HL-60 (cell line): ENCODE measurements at regions not wholly inside any gene's neighbourhood (a gene's known extent, or its start where the extent isn't known, plus 50 kb on each side); places are given as distances from the start of the nearest gene placed in this dataset.

Experiments
- DNase-seq, 2 experiments: peaks; one replicate each; pipeline ENCODE4 v3.0.0-alpha.2; 2010 to 2020; ENCODE audit warnings: low read depth in 1 of 2, low spot score in 1 of 2
- H3K27ac ChIP-seq: fragments of 250-450 bp; sonication (Bioruptor Pico); replicated peaks from 2 replicates; pipeline ENCODE4 v1.5.1; 2020; ENCODE audit warnings: mild to moderate bottlenecking, moderate library complexity
- H3K27me3 ChIP-seq: fragments of 250-450 bp; sonication (Bioruptor Pico); 2 replicates; pipeline ENCODE4 v1.5.1; 2021; ENCODE audit warnings: mild to moderate bottlenecking, moderate library complexity; ENCODE audit not compliant: insufficient read depth, poor library complexity, severe bottlenecking
- H3K4me3 ChIP-seq: replicated peaks from 2 replicates; pipeline ENCODE4 v1.5.1; 2011; ENCODE audit warnings: mild to moderate bottlenecking, control low read depth, low read length; ENCODE audit not compliant: insufficient read depth
- GABPA ChIP-seq: IDR thresholded peaks from 2 replicates; pipeline ENCODE4 v1.6.1; 2012; ENCODE audit warnings: low read depth
- POLR2AphosphoS5 ChIP-seq: IDR thresholded peaks from 2 replicates; pipeline ENCODE4 v1.6.1; 2012; ENCODE audit warnings: low read depth
- SPI1 ChIP-seq: IDR thresholded peaks from 2 replicates; pipeline ENCODE4 v1.6.1; 2012; ENCODE audit warnings: low read depth, mild to moderate bottlenecking, borderline replicate concordance
- TF ChIP-seq, protein P1 (sequence below): IDR thresholded peaks from 2 replicates; pipeline ENCODE4 v1.6.1; 2012; ENCODE audit warnings: low read depth; ENCODE audit not compliant: insufficient replicate concordance
- TF ChIP-seq, protein P2 (sequence below): IDR thresholded peaks from one replicate; pipeline ENCODE4 v1.5.1; 2011; ENCODE audit warnings: low read length, control low read depth, inconsistent platforms; ENCODE audit not compliant: insufficient read depth

DNA sequence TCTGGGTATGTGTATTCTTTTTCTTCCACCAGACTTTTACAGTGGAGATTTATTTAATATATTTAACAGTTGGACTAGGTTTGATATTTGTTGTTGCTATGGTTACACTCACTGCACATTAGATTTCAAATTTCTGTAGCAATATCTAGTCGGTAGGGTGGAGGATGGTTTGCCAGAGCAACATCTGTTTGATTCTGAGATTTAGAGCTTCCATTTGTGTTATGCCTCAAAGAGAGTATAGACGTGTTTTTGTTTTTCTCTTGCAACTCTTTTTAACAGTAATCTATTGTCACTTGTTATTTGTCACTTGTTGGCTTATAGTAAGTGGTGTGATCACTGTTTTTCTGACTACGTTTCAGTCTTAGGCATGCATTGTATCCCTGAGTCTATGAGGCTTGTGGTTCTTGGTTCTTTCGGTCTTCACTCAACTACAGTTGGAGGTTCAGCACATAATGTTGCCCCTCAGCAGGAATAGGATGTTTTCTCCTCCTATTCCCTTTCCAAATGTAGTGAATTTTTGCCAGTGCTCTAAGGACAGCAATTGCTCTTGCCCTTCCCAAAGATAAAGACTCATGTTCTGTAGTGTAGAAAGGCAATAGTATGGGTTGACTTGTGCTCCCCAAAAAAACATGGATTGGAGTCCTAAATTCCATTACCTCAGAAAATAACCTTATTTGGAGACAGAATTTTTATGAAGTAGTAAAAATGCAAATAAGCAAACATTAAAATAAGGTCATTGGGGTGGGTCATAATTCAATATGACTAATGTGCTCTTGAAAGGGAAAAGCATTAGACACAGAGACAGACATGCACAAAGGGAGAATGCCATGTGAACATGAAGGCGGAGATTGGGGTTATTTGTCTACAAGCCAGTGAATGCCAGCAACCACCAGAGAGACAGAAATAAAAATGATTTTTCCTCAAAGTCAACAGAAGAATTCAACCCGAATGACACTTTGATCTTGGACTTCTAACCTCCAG is 692.1 kb downstream of the DIPK2A start:
- no peak overlapping the region for H3K27ac ChIP-seq
- no peak for DNase-seq
- no peaks in the 10 kb centered on the region for H3K27me3 ChIP-seq
- no peak overlapping the region for H3K4me3 ChIP-seq
- TF ChIP-seq, protein P1, sequence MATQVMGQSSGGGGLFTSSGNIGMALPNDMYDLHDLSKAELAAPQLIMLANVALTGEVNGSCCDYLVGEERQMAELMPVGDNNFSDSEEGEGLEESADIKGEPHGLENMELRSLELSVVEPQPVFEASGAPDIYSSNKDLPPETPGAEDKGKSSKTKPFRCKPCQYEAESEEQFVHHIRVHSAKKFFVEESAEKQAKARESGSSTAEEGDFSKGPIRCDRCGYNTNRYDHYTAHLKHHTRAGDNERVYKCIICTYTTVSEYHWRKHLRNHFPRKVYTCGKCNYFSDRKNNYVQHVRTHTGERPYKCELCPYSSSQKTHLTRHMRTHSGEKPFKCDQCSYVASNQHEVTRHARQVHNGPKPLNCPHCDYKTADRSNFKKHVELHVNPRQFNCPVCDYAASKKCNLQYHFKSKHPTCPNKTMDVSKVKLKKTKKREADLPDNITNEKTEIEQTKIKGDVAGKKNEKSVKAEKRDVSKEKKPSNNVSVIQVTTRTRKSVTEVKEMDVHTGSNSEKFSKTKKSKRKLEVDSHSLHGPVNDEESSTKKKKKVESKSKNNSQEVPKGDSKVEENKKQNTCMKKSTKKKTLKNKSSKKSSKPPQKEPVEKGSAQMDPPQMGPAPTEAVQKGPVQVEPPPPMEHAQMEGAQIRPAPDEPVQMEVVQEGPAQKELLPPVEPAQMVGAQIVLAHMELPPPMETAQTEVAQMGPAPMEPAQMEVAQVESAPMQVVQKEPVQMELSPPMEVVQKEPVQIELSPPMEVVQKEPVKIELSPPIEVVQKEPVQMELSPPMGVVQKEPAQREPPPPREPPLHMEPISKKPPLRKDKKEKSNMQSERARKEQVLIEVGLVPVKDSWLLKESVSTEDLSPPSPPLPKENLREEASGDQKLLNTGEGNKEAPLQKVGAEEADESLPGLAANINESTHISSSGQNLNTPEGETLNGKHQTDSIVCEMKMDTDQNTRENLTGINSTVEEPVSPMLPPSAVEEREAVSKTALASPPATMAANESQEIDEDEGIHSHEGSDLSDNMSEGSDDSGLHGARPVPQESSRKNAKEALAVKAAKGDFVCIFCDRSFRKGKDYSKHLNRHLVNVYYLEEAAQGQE = no peak
- TF ChIP-seq, protein P2, sequence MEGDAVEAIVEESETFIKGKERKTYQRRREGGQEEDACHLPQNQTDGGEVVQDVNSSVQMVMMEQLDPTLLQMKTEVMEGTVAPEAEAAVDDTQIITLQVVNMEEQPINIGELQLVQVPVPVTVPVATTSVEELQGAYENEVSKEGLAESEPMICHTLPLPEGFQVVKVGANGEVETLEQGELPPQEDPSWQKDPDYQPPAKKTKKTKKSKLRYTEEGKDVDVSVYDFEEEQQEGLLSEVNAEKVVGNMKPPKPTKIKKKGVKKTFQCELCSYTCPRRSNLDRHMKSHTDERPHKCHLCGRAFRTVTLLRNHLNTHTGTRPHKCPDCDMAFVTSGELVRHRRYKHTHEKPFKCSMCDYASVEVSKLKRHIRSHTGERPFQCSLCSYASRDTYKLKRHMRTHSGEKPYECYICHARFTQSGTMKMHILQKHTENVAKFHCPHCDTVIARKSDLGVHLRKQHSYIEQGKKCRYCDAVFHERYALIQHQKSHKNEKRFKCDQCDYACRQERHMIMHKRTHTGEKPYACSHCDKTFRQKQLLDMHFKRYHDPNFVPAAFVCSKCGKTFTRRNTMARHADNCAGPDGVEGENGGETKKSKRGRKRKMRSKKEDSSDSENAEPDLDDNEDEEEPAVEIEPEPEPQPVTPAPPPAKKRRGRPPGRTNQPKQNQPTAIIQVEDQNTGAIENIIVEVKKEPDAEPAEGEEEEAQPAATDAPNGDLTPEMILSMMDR = no peak
- TF ChIP-seq POLR2AphosphoS5 (no peak), GABPA (no peak), SPI1 (no peak)

DNA sequence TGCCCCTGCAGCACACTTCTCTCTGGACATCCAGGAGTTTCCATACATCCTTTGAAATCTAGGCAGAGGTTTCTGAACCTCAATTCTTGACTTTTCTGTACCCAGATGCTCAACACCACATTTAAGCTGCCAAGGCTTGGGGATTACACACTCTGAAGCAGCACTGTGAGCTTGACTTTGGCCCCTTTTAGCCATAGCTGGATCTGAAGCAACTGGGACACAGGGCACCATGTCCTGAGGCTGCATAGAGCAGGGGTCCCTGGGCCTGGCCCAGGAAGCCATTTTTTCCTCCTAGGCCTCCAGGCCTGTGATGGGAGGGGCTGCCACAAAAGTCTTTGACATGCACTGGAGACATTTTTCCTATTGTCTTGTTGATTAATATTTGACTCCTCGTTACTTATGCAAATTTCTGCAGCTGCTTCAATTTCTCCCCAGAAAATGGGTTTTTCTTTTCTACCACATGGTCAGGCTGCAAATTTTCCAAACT is 694.0 kb downstream of the DIPK2A start:
- TF ChIP-seq, protein P2 = no peak
- TF ChIP-seq, protein P1 = no peak
- TF ChIP-seq POLR2AphosphoS5 (no peak), SPI1 (no peak), GABPA (no peak)
- no peak overlapping the region for H3K27ac ChIP-seq
- H3K27me3 ChIP-seq = no peaks in the 10 kb centered on the region
- no peak overlapping the region for H3K4me3 ChIP-seq
- DNase-seq = no peak

DNA sequence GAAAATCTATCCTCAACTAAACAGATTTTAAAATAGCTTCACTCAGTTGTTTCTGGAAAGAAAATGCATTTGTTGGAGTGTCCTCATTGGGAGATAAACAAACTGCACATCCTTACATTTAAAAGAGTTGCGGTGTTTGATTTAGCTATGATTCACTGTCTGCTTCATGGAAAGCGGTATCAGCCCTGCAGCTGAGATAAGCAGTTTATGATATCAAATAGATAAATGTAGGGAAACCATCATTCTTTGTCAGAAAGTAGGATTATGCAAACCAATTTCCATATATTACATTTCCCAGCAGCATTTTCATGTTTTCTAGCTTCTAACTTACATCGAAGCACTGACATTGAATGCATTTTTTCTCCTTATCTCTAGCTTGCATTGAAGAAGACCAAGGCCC is 698.9 kb downstream of the DIPK2A start:
- TF ChIP-seq, protein P2 = no peak
- Histone ChIP-seq H3K27me3 (no peaks in the 10 kb centered on the region), H3K4me3 (no peak overlapping the region), H3K27ac (no peak overlapping the region)
- DNase-seq = no peak

DNA sequence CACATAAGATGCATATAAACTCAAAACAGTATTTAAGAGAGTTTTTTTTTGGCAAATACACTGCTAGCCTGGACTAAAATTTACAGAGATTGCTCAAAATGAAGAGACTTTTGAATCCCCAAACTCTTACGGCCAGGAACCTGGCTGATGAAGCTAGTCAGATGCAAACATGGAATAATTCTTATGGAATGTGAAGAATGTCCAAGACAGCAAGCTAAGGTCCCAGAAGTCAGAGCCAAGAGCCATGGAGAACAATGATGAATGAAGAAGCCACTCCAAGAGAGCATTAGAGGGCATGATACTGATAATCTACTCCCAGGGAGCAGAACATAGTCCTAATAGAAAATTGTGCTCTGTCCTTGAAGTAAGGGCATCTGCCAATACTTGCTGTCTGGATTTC is 705.5 kb downstream of the DIPK2A start:
- no peak overlapping the region for H3K4me3 ChIP-seq
- H3K27me3 ChIP-seq = no peaks in the 10 kb centered on the region
- no peak for DNase-seq
- H3K27ac ChIP-seq = no peak overlapping the region
- TF ChIP-seq, protein P1 = no peak
- TF ChIP-seq, protein P2 = no peak
- TF ChIP-seq SPI1 = no peak
- no peak for TF ChIP-seq POLR2AphosphoS5
- no peak for TF ChIP-seq GABPA
